SU-DHL-6 (cell line): ENCODE measurements at regions not wholly inside any gene's neighbourhood (a gene's known extent, or its start where the extent isn't known, plus 50 kb on each side); places are given as distances from the start of the nearest gene placed in this dataset.
"Not testable (repeated sequence)": the region's sequence is repeated elsewhere in the genome, so short reads cannot be mapped to it uniquely, and the experiment has no call there.

Experiments used
- H2AFZ ChIP-seq: fragments of 200-600 bp; sonication (generic); 2 replicates; pipeline ENCODE4 v1.6.1; 2014; ENCODE audit warnings: low read depth, mild to moderate bottlenecking, moderate library complexity, mixed read lengths, antibody characterized with exemption, low read length; ENCODE audit not compliant: severe bottlenecking
- H3F3A ChIP-seq: fragments of 200-600 bp; shearing (Covaris generic); 2 replicates; pipeline ENCODE4 v1.6.0; 2016; ENCODE audit warnings: antibody characterized with exemption, mild to moderate bottlenecking; ENCODE audit not compliant: insufficient read depth
- H3K27ac ChIP-seq: fragments of 200-600 bp; sonication (generic); 2 replicates; pipeline ENCODE4 v1.5.1; 2016; ENCODE audit warnings: low read depth, mild to moderate bottlenecking, low read length, moderate library complexity, mixed read lengths
- H3K27me3 ChIP-seq: fragments of 200-600 bp; sonication (generic), shearing (Covaris generic); 2 replicates; pipeline ENCODE4 v1.6.0; 2014; ENCODE audit warnings: mild to moderate bottlenecking, low read length
- H3K36me3 ChIP-seq: fragments of 200-600 bp; sonication (generic); 2 replicates; pipeline ENCODE4 v1.6.1; 2014; ENCODE audit warnings: mild to moderate bottlenecking, low read length, mixed read lengths
- H3K4me2 ChIP-seq: fragments of 300-600, 200-600 bp; shearing (Covaris generic), sonication (generic); 2 replicates; pipeline ENCODE4 v1.6.0; 2014; ENCODE audit warnings: low read length, low read depth, mild to moderate bottlenecking; ENCODE audit not compliant: poor library complexity, severe bottlenecking
- H3K4me3 ChIP-seq: fragments of 200-600 bp; sonication (generic); 2 replicates; pipeline ENCODE4 v1.5.1; 2014; ENCODE audit warnings: antibody characterized with exemption, low read length, mild to moderate bottlenecking, mixed read lengths; ENCODE audit not compliant: insufficient read depth, poor library complexity, severe bottlenecking
- H3K79me2 ChIP-seq: fragments of 200-600 bp; sonication (generic); 2 replicates; pipeline ENCODE4 v1.6.1; 2014; ENCODE audit warnings: mild to moderate bottlenecking, low read length, moderate library complexity; ENCODE audit not compliant: insufficient read depth
- H3K9ac ChIP-seq: fragments of 200-600 bp; sonication (generic); 2 replicates; pipeline ENCODE4 v1.7.0; 2014; ENCODE audit warnings: mild to moderate bottlenecking, low read length
- H3K9me2 ChIP-seq: fragments of 200-600 bp; sonication (generic); replicated peaks from 2 replicates; pipeline ENCODE4 v1.6.1; 2014; ENCODE audit warnings: low read length; ENCODE audit not compliant: insufficient read depth
- H3K9me3 ChIP-seq: fragments of 200-600 bp; sonication (generic); 2 replicates; pipeline ENCODE4 v1.6.1; 2014; ENCODE audit warnings: low read length, mixed read lengths; ENCODE audit not compliant: insufficient read depth
- H4K20me1 ChIP-seq: fragments of 200-600 bp; sonication (generic); 2 replicates; pipeline ENCODE4 v1.6.1; 2014; ENCODE audit warnings: low read depth, mild to moderate bottlenecking, antibody characterized with exemption, low read length, moderate library complexity, mixed read lengths
- CTCF ChIP-seq: fragments of 200-600 bp; sonication (generic); IDR thresholded peaks from one replicate; pipeline ENCODE4 v1.5.1; 2017; ENCODE audit warnings: antibody characterized with exemption, mild to moderate bottlenecking, low read length, moderate library complexity; ENCODE audit not compliant: insufficient read depth, poor library complexity, severe bottlenecking
- EZH2phosphoT487 ChIP-seq: fragments of 200-600 bp; sonication (generic), shearing (Covaris generic); conservative IDR thresholded peaks from 2 replicates; pipeline ENCODE4 v1.6.1; 2018; ENCODE audit warnings: mild to moderate bottlenecking, antibody characterized with exemption, low read length, moderate library complexity, mixed read lengths

GRCh38 chr13:73653688-73654087 lies 480.5 kb downstream of the KLF12 start:
- H4K20me1 ChIP-seq: no peaks in the 10 kb centered on the region
- no peaks in the 10 kb centered on the region for H3K36me3 ChIP-seq
- no peaks in the 10 kb centered on the region for H3K9me2 ChIP-seq
- H3K4me2 ChIP-seq: no peak overlapping the region
- H3K4me3 ChIP-seq: no peak overlapping the region
- H3K9ac ChIP-seq: no peak overlapping the region
- no peaks in the 10 kb centered on the region for H3K79me2 ChIP-seq
- H3K27ac ChIP-seq: no peak overlapping the region
- no peaks in the 10 kb centered on the region for H3F3A ChIP-seq
- H2AFZ ChIP-seq: no peak overlapping the region
- TF ChIP-seq CTCF (no peak), EZH2phosphoT487 (no peak)
- H3K9me3 ChIP-seq: no peaks in the 10 kb centered on the region
- no peaks in the 10 kb centered on the region for H3K27me3 ChIP-seq

GRCh38 chr13:73647417-73647816 lies 486.8 kb downstream of the KLF12 start:
- H3K4me2 ChIP-seq: no peak overlapping the region
- H3F3A ChIP-seq: no peaks in the 10 kb centered on the region
- no peaks in the 10 kb centered on the region for H3K27me3 ChIP-seq
- H3K9me3 ChIP-seq: no peaks in the 10 kb centered on the region
- no peaks in the 10 kb centered on the region for H3K9me2 ChIP-seq
- H4K20me1 ChIP-seq: no peaks in the 10 kb centered on the region
- H3K79me2 ChIP-seq: no peaks in the 10 kb centered on the region
- H2AFZ ChIP-seq: no peak overlapping the region
- no peaks in the 10 kb centered on the region for H3K36me3 ChIP-seq
- H3K4me3 ChIP-seq: no peak overlapping the region
- no peak overlapping the region for H3K9ac ChIP-seq
- TF ChIP-seq EZH2phosphoT487 (no peak), CTCF (no peak)
- no peak overlapping the region for H3K27ac ChIP-seq

GRCh38 chr13:73640476-73641179 lies 493.6 kb downstream of the KLF12 start:
- H4K20me1 ChIP-seq, H2AFZ ChIP-seq, H3K4me2 ChIP-seq, H3K27me3 ChIP-seq, H3K79me2 ChIP-seq, H3F3A ChIP-seq, H3K9me3 ChIP-seq, H3K9me2 ChIP-seq, H3K36me3 ChIP-seq, H3K4me3 ChIP-seq, H3K9ac ChIP-seq, H3K27ac ChIP-seq: not testable (repeated sequence)

- H3K27ac ChIP-seq: no peak overlapping the region
- no peaks in the 10 kb centered on the region for H4K20me1 ChIP-seq
- H3K9me3 ChIP-seq: no peaks in the 10 kb centered on the region
- TF ChIP-seq EZH2phosphoT487 (no peak), CTCF (no peak)
- H2AFZ ChIP-seq: no peak overlapping the region
- H3K4me2 ChIP-seq: no peak overlapping the region
- H3K27me3 ChIP-seq: no peaks in the 10 kb centered on the region
- H3F3A ChIP-seq: no peaks in the 10 kb centered on the region
- no peaks in the 10 kb centered on the region for H3K9me2 ChIP-seq
- no peaks in the 10 kb centered on the region for H3K36me3 ChIP-seq
- no peak overlapping the region for H3K4me3 ChIP-seq
- no peak overlapping the region for H3K9ac ChIP-seq
- no peaks in the 10 kb centered on the region for H3K79me2 ChIP-seq
These were observed 498.9 kb downstream of the KLF12 start for GRCh38 chr13:73635166-73635787.
